HG03432 (cell line): ENCODE measurements at regions not wholly inside any gene's neighbourhood (a gene's known extent, or its start where the extent isn't known, plus 50 kb on each side); places are given as distances from the start of the nearest gene placed in this dataset.
"Not testable (repeated sequence)": the region's sequence is repeated elsewhere in the genome, so short reads cannot be mapped to it uniquely, and the experiment has no call there.

Source experiments
- ATAC-seq: cut with Tn5 transposase; IDR thresholded peaks from one replicate; pipeline ENCODE4 v1.9.1; 2021; ENCODE audit warnings: mild to moderate bottlenecking, moderate library complexity; ENCODE audit not compliant: unreplicated experiment

DNA sequence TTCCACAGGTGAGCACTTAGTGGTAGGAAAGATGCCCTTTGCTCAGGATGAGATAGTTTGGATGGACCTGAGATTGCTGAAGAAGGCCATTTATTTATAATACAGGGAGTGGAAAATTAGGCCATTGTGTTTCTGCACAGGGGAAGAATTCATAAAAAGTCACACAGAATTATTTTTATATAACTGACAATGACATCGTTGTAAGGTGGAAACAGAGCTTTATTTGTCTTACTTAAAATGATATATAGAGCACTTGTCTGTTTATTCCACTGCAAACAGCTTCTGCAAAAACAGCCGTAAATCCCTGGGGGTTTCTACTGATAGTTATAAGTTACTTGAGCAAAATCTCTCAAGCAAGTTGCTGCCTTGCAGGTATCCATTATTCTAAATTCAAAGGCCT is 158.1 kb upstream of the ZNF521 start:
- ATAC-seq = no peak

- ATAC-seq = no peak
Observed at GRCh38 chr18:25503567-25504081, 151.7 kb upstream of the ZNF521 start.

GRCh38 chr18:25497151-25497794 is 145.3 kb upstream of the ZNF521 start:
- no peak for ATAC-seq

- no peak for ATAC-seq
Observed at GRCh38 chr18:25496544-25496943, 144.6 kb upstream of the ZNF521 start.

DNA sequence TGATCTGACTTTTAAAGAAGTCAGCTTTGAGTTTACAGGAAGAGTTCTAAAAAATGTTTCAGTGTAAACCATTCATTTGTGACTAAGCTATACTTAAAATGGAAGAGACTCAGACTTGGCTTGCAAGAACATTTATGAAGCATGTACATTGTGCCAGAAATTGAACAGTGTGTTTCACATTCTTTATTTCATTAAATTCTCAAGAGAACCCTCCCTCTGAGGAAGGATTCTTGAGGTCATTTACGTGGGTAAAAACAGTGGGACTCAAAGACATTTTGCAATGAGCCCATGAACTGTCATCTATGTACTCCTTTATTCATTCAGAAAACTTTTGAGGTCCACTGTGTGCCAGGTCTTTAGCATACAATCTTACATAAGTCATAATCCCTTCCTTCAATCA is 143.6 kb upstream of the ZNF521 start:
- no peak for ATAC-seq

DNA sequence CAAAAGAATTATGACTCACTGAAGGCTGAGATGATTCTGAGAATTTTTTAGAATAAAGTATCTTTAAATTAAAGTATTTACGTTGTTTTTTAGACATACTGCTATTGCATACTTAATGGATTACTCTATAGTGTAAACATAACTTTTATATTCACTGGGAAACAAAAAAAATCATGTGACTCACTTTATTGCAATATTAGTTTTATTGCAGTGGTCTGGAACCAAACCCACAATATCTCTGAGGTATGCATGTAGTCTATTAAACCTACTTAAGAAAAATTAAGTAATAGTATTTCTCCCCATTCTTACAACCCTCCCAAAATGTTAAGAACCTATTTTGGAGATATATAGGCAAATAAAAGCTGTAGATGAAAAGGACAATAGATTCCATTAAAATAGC is 142.9 kb upstream of the ZNF521 start:
- no peak for ATAC-seq

- ATAC-seq = no peak
Observed at GRCh38 chr18:25493401-25493800, 141.4 kb upstream of the ZNF521 start.

- no peak for ATAC-seq
Observed at GRCh38 chr18:25490316-25490715, 138.3 kb upstream of the ZNF521 start.

GRCh38 chr18:25473008-25473407 is 121.0 kb upstream of the ZNF521 start:
- ATAC-seq = no peak

- not testable (repeated sequence) for ATAC-seq
Observed at GRCh38 chr18:25470756-25471524, 119.0 kb upstream of the ZNF521 start.

GRCh38 chr18:25470062-25470461 is 118.1 kb upstream of the ZNF521 start:
- no peak for ATAC-seq

DNA sequence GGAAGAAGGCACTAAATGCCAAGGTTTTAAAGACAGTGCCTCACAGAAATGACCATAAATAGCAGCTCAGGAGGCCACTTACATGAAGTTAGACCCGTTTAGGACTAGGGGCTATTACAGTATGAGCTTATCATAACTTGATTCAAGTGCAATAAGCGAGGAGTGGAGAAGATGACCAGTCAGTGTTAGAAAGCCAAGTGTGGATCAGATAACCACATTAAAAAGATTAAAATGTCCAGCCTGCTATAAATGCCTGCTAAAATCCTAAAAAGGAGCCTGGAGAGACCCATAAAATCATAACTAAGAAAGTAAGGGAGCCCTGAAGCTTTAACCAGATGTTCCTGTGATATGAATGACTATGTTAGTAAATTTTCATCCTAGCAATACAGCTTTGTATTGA is 117.5 kb upstream of the ZNF521 start:
- ATAC-seq = no peak

- ATAC-seq = no peak
Observed at GRCh38 chr18:25467226-25467987, 115.4 kb upstream of the ZNF521 start.

DNA sequence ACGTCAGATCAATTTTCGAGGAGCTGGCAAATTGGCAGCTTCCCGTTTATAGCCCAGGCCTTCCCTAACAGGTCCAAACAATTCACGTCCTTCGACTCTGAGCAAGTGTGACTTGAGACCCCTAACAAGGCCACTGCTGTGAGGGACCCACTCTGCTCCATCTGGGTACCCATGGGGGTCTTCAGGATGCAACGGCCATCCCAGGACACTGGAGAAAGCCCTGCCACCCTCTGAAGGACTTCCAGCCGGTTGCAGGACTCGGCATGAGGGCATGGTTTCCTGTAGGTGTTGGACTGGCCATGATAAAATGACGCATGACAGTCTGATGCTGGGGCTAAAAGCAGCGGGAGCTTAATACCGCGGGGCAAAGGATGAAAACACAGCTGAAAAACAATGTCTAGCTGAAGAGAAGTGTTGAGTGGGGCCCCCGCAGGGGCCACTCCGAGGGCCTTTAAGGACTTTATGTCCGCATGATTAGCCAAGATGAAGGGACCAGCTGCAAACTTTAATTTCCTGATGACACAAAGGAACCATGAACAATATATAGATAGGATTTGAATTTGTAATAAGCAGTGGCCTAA is 113.3 kb upstream of the ZNF521 start:
- no peak for ATAC-seq

GRCh38 chr18:25464227-25464626 is 112.3 kb upstream of the ZNF521 start:
- ATAC-seq = no peak

GRCh38 chr18:25463726-25464125 is 111.8 kb upstream of the ZNF521 start:
- ATAC-seq = no peak

DNA sequence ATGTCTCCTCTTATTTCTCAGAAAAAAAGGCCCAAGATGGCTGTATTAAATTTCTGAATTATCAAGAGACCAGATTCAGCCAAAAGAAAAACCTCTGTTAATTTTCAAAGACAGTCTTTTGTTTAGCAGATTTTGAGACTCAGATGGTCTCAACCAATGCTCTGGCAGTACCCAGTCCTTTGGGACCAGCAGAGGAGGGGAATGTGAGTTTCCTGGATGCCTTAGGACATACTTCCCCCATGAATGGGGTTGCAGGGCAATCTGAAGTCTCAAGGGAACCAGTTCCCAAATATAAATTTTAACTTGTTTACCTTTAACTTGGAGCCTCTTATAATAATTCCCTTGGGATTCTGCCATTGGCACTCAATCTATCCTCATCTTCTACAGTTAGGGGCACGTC is 107.8 kb upstream of the ZNF521 start:
- ATAC-seq = no peak

- ATAC-seq = no peak
Observed at GRCh38 chr18:25457601-25458000, 105.6 kb upstream of the ZNF521 start.

- ATAC-seq = no peak
Observed at GRCh38 chr18:25457126-25457525, 105.2 kb upstream of the ZNF521 start.

DNA sequence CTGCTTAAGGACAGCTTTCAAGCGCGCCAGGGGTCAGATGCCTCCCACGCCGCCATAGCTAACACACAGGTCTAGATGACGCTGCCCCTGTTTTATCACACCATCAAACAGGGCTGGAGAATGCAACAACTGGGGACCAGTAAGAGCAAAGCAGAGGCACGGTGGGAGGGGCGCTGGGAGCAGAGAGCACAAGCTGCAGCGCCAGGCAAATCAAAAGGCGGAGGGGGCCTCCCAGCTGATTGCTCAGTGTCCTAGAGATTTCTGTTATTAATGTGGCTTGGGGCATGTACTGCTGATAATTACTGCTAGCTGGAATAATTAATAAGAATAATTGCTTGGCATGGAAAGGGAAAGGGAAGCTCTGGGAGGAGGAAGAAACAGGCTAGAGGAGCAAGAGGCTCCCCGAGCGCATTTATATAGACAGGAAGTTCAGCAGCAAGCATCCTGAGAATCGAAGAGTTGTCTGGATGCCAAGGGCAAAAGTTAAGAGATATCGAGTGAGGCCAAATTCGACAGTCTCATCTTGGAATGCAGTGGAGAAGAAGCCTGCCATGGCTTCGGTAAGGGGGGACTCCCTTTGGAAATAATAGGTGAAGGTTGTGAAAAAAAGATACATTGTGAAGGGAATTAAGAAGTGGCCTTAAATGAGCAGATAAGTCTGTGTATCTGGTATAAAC is 104.5 kb upstream of the ZNF521 start:
- ATAC-seq = no peak

DNA sequence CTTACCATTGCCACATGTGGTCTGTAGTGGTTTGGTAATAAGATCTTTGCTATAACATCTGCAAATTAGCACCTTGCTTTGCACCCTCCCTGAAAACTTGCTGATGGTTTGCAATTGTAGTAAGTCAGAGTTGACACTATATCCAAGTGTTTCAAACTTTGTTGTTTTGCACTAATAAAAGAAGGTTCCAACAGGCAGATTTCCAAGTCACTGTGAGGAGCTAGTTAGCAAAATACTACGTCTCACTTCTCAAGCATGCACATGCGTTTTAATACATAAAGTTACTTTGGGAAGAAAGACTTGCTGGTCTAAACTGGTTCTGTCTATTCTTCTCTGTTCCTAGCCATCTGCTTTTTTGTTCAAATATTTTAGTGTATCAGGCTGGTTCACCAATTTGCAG is 103.7 kb upstream of the ZNF521 start:
- no peak for ATAC-seq
